ENCODE measurements at regions not wholly inside any gene's neighbourhood (a gene's known extent, or its start where the extent isn't known, plus 50 kb on each side); places are given as distances from the start of the nearest gene placed in this dataset.

DNA sequence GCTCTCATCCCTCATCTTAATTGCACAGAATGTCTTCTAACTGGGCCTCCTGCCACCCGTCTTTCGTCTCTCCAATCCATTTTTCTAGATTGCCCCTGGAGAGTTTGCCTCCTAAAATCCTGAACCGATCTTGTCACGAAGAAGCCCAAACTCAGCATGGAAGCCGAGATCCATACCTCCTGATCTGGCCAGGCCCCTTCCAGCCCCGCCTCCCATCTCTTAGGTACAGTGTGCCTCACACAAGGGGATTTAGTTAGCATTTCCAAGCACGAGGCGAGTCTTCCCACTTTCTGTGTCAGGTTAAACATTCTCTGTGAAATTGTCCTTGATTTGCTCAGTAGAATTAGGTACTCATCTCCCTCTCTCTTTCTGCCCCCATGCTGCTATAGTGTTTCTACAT, 80.0 kb upstream of the TENM3 start:
- no peak overlapping the region for H3K27ac ChIP-seq

DNA sequence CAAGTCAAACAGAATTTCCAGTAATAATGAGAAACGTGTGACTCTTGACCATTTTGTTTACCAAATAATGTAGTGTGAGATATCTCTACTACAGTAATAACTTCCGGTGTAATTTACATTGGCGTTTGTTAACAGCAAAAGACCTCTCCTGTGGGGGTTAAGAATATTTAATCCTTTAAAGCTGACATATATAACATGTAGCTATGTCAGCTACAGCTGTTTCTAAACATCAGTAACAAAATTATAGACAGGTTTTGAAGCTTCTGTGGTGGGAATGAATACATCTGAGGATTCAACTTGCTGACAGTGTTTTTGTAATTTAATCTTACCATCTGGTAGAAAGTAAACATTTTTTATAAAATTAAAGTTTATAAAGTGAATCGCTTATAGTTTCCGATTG, 73.6 kb upstream of the TENM3 start:
- intact Hi-C loops (cut with DNase I): no loop called here
- DNase-seq (no peak), ATAC-seq (no peak)
- TF ChIP-seq, protein P1, sequence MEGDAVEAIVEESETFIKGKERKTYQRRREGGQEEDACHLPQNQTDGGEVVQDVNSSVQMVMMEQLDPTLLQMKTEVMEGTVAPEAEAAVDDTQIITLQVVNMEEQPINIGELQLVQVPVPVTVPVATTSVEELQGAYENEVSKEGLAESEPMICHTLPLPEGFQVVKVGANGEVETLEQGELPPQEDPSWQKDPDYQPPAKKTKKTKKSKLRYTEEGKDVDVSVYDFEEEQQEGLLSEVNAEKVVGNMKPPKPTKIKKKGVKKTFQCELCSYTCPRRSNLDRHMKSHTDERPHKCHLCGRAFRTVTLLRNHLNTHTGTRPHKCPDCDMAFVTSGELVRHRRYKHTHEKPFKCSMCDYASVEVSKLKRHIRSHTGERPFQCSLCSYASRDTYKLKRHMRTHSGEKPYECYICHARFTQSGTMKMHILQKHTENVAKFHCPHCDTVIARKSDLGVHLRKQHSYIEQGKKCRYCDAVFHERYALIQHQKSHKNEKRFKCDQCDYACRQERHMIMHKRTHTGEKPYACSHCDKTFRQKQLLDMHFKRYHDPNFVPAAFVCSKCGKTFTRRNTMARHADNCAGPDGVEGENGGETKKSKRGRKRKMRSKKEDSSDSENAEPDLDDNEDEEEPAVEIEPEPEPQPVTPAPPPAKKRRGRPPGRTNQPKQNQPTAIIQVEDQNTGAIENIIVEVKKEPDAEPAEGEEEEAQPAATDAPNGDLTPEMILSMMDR (IDR thresholded peaks at IDR 0.05): no peak
- H3K27ac ChIP-seq: no peak overlapping the region
- H3K36me3 ChIP-seq: no peaks in the 10 kb centered on the region
- H3K4me3 ChIP-seq: no peak overlapping the region
- H3K27me3 ChIP-seq: no peaks in the 10 kb centered on the region
- no peaks in the 10 kb centered on the region for H3K9me3 ChIP-seq
- H3K4me1 ChIP-seq: no peaks in the 10 kb centered on the region

More for the DNA sequence above, 80.0 kb upstream of the TENM3 start:
- TF ChIP-seq, protein P1 (IDR thresholded peaks at IDR 0.05): no peak
- H3K36me3 ChIP-seq: no peaks in the 10 kb centered on the region
- ATAC-seq: no peak
- no peak for DNase-seq
- no peaks in the 10 kb centered on the region for H3K4me1 ChIP-seq
- H3K9me3 ChIP-seq: no peaks in the 10 kb centered on the region
- no peak overlapping the region for H3K4me3 ChIP-seq
- H3K27me3 ChIP-seq: no peaks in the 10 kb centered on the region
- intact Hi-C loops (cut with DNase I): no loop called here

DNA sequence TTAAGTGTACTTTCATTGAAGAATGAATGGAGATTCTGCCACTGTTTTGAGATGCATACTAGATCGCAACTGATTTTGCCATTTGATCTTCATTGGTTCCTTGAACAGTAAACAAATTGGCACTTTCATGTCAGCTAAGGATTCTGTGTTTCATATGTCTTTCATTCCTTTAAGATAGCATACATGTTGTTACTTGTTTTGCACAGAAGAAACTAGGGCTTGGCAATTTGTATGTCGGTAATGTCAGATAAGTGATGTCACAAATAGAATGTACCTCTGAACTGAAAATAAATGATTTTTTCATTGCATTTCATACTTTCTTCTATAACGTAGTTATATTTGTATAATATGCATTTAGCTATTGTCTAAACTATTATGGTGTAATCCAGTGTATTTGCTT, 73.2 kb upstream of the TENM3 start:
- Histone ChIP-seq H3K4me1 (no peaks in the 10 kb centered on the region), H3K27me3 (no peaks in the 10 kb centered on the region), H3K9me3 (no peaks in the 10 kb centered on the region), H3K36me3 (no peaks in the 10 kb centered on the region), H3K27ac (no peak overlapping the region), H3K4me3 (no peak overlapping the region)
- TF ChIP-seq, protein P1 (IDR thresholded peaks at IDR 0.05): no peak
- DNase-seq (no peak), ATAC-seq (no peak)
- intact Hi-C loops (cut with DNase I): no loop called here

DNA sequence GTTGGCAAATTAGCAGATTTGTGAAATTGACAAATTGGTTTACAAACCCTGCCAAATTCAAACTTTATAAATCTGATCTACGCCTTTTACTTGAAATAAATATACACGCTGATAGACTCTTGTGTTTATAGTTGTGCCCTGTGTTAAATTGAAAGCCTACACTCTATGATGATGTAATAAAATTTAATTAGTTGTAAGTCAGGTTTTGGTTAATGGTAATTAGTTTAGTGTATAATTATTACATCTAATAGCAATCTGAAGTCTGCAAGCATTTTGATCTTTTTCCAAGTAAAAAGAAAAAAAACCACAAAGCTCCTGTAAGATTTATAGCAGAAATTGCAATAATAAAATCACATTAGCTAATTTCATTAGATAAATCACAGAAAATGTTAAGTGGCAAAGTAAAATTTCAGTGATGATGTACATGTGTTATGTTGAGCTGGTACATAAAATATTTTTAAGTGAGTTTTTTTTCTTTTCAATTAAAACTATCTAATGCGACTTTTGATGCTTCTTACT, 72.7 kb upstream of the TENM3 start:
- DNase-seq: no peak
- Histone ChIP-seq H3K4me3 (no peak overlapping the region), H3K4me1 (no peaks in the 10 kb centered on the region), H3K9me3 (no peaks in the 10 kb centered on the region), H3K27ac (no peak overlapping the region), H3K36me3 (no peaks in the 10 kb centered on the region), H3K27me3 (no peaks in the 10 kb centered on the region)
- intact Hi-C loops (cut with DNase I): no loop called here
- no peak for ATAC-seq
- TF ChIP-seq, protein P1 (IDR thresholded peaks at IDR 0.05): no peak

DNA sequence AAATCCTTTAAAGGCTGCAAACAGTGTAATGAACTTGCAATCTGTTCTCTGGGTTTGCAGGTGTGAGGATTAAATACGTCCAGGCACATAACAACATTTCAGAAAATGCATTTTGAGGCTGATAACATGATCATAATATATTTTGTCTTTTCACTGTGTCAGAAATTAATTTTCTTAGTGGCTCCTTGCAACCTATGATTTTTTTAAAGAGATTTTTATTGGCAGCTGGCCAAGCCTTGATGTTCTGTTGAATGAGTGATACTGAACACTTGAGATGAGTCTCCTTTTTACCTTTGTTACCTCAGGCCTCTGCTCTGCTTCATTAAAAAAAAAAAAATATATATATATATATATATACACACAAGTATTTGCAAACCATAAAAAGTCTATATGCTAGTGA, 68.2 kb upstream of the TENM3 start:
- no peak for DNase-seq
- Histone ChIP-seq H3K9me3 (no peaks in the 10 kb centered on the region), H3K36me3 (no peaks in the 10 kb centered on the region), H3K27me3 (no peaks in the 10 kb centered on the region), H3K27ac (no peak overlapping the region), H3K4me3 (no peak overlapping the region), H3K4me1 (no peaks in the 10 kb centered on the region)
- intact Hi-C loops (cut with DNase I): no loop called here
- TF ChIP-seq, protein P1 (IDR thresholded peaks at IDR 0.05): no peak
- no peak for ATAC-seq
